ENCODE measurements at regions not wholly inside any gene's neighbourhood (a gene's known extent, or its start where the extent isn't known, plus 50 kb on each side); places are given as distances from the start of the nearest gene placed in this dataset.
A peak's percentile ranks its signal among the peaks of the same experiment; 100 is the strongest.

DNA sequence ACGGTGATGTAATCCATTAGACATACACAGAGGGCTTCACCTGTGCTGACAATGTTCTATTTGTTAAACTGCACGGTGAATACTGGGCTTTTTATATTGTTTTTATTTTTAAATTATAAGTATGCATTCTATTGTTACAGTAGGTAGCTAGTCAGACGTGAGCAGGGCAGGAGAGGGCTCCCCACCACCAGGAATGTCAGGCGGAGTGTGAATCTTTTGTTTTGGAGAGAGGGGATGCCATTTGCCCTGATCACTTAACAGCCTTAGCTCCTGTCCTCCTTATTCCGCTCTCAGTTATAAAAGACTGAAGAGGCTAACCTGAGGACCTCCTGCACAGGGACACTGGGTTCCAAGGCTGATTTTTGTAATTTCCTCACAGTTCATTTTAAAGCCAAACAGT, 151.6 kb upstream of the TAPT1 start:
- DNase-seq (ENCODE audit: low read depth in 2 of 3, low spot score in 1 of 3): no peak

DNA sequence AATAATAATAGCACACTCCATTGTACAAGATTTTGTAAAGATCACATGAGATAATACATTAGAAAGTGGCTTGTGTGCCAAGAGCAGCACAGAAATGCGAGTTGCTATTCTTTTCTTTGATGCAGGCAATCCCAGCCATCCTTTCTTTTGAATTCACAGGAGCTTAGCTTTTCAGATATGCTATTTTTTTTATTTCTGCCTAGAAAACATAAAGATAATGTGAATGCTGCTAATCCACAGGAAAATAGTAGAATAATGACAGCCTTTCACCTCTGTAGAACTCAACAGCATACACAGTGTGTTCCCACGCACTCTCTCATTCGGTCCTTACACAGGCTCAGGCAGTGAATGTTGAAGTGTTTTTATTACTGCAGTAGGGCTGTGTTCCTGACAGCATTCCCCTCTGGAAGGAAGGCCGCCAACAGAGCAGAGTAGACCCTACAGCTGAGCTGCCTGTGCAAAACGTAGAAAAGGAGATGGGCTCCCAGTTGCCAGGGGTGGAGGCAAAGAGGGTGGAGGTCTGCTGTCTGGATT, 138.8 kb upstream of the TAPT1 start:
- DNase-seq (ENCODE audit: low read depth in 2 of 3, low spot score in 1 of 3): no peak

DNA sequence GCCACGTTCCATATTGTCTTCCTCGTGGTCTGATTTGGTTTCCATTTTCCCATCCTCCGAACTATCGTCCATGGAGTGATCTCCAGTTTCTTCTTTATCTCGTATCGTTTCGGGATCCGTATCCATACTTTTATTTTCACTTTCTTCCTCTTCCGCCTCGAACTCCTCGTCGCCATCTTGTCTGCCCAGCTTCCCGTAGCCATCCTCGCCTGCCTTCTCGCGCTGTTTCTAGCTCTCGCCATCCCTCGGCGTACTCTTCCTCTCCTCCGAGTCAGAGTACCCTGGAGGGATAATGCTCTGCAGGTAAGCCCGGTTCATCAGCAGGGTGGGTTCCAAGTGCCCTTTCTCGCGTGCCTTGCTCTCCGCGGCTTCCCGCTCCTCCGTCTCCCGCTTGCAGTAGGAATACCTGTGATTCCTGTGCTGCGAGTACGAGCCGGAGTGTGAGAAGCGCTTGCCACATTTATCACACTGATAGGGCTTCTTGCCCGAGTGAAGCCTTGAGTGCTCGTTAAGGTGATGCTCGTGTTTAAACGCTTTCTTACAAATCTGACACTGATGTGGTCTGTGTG, 134.5 kb upstream of the TAPT1 start:
- no peak for DNase-seq (ENCODE audit: low read depth in 2 of 3, low spot score in 1 of 3)

DNA sequence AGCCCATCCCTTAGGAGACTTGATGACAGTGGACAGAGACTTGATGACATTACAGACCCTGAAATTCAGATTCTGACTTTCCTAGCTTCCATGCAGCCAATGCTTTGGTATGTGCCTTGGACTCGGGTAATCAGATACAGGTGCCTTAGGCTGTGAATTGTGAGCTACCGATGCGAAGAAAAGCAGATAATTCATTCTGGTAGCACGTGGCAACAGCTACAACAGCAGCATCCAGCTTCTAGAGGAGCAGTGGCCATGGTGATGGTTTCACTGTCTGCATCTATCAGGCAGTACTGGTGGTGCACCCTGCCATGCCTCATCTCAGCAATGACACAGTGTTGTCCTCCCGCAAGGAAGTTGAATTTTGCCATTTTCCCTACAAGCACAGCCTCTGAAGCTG, 126.9 kb upstream of the TAPT1 start:
- no peak for DNase-seq (ENCODE audit: low read depth in 2 of 3, low spot score in 1 of 3)

DNA sequence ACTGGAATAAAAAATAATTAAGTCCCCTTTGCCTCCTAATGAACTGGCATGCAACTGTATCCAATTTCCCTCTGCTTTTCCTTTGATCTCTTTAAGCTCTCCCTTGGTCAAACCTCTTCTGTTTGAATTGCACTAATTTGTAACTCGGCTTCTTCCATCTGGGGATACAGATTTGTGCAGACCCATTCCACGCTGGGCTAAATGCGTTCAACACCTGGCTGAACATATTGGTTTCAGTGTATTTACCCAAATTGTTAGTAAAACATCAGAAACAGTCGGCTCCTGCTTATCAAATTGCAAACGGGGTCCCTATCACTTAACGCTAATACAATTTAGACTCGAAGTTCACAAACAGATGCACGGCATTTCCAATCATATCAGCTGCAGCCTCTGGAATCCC, 124.9 kb upstream of the TAPT1 start:
- DNase-seq (ENCODE audit: low read depth in 2 of 3, low spot score in 1 of 3): no peak

DNA sequence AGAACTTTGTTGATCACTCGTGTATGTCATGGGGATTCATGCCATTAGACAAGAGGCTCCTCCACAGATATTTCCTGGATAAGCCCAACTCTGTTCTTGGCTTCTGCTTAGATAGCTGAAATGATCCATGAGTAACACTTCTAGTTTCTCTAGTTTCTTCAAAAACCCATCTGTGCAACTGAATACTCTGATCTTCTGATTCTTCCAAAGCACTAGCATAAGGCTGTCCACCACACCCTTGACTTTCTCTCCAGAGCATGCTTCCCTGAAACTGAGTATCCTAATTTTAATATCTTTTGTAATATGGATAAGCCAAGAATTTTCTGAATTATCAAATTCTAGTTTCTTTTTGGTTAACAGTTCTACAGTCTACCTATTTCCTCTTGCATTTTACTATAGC, 118.6 kb upstream of the TAPT1 start:
- DNase-seq (ENCODE audit: low read depth in 2 of 3, low spot score in 1 of 3): no peak

DNA sequence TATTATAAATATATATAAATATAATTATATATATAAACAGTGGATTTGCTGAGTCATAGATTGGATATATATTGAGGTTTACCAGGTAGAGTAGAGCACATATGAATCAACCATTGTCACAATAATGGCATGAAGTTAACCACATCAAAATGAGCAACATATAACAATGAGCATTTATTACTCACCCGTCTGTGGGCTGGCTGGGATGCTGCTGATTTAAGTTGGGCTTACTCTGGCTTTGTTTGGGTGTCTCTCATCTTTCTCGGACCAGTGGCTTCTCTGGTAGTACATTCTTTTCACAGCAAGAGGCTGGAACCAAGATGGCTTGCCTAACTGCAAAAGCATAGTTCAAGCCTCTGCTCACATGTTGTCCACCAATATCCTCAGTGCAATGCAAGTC, 111.7 kb upstream of the TAPT1 start:
- no peak for DNase-seq (ENCODE audit: low read depth in 2 of 3, low spot score in 1 of 3)

DNA sequence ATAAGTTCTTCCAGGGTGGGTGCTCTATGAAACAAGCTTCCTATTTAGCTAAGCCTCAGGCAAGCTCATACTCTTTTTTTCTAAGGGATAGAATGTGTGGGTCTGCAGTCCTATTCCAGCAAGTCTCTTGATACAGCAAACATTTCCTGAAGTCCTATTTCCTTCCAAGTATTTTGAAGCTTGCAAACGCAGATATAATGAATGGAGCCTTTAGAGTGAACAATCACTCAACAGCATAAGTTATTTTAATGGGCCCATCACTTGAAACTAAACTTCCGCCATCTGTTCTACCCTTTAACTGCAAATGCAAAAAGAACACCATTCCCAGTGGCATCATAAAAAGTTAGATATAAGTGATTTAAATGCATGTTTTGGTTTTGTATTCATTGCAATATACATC, 108.3 kb upstream of the TAPT1 start:
- DNase-seq (ENCODE audit: low read depth in 2 of 3, low spot score in 1 of 3): no peak

DNA sequence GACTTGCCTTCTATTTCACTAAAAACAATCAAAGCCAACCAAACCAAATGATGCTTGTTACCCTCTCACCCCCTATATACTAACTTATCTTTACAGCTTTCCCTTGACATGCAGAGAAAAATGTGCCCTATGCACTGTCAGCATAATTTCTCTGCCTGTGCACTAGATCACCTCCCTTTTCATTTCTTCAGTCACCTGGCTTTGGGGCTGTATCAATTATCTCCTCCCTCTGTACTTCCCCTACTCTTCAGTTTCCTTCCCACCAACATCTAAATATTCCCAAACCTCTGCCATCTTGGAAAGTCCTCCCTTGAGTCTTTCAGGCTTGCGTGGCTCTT, 103.5 kb upstream of the TAPT1 start:
- DNase-seq (ENCODE audit: low read depth in 2 of 3, low spot score in 1 of 3): no peak

DNA sequence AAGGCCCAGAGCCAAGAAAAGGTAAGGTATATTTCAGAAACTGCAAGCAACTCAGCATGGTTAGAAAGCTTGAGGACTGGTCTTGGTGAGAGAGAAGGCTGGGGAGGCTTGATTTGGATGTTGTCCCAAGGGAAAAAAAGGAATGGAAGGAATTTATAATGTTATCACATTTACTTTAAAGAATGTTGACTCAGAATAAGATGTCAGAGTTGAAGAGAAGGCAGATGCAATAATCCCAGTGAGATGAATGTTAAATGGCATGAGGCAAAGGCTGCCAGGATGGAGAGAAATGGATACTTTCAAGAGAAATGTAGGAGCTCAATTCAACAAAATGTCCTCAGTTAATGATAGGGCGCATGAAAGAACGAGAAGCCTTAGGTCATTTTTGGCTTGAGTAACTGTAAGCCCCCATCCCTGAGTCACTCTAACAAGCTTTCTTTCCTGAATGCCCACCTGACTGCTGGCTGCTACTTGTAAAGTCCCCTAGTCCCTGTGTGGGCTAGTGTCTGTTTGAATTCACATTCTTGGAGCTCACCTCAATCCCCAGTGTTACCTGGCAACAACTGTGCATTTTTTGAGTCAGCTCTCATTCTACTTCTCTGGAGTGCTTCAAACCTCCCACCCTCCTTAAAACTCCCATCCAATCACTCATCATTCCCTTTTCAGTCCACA, 103.0 kb upstream of the TAPT1 start:
- no peak for DNase-seq (ENCODE audit: low read depth in 2 of 3, low spot score in 1 of 3)

DNA sequence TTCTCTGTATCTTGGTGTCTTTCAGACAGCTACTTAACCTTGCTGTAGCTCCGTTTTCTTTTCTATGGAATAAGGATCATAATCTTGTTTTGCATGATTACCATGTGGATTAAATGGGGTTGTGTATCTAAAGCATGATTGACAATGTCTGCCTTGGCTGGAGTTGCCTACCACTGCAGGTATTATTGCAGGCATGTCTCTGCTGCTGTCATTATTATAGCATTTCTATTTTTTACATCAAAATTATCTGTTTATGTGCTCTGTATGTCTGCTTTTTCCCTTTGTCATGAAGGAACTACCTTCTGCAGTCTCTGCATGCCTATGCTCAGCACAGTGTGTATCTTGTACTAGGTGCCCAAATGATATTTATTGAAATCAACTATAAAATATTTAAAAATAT, 95.9 kb upstream of the TAPT1 start:
- DNase-seq (ENCODE audit: low read depth in 2 of 3, low spot score in 1 of 3): no peak

DNA sequence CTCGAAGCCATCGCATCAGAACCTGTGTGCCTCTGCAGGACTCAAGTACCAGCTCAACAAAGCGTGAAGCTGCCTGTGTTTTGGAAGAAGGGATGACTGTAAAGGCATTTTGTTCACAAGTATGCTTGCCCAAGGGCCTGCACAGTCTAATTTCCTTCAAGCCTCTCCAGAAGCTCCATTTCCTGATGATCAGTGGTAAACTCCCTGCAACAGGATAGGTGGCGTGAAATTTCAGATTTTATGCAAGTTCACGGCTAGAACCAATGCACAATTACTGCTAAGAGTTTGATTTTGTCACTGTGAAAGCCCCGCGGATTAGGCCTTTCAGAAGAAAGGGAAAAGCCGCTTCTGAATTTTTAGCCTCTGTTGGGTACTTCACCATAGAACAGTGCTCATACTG, 89.2 kb upstream of the TAPT1 start:
- no peak for DNase-seq (ENCODE audit: low read depth in 2 of 3, low spot score in 1 of 3)

DNA sequence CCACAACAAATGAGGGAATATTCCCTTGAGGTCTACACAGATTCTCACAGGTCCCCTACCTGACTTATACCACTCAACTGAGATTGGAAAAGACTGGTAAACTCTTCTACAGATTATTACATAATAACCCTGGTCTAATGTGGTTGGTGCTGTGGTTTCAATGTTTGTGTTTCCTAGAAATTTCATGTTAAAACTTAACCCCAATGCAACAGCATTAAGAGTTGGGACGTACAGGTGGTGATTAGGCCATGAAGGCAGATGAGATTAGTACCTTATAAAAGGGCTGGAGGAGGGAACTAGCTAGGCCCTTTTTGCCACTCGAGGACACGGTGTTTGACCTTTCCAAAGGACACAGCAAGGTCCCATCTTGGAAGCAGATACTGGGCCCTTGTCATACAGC, 84.3 kb upstream of the TAPT1 start:
- no peak for DNase-seq (ENCODE audit: low read depth in 2 of 3, low spot score in 1 of 3)

DNA sequence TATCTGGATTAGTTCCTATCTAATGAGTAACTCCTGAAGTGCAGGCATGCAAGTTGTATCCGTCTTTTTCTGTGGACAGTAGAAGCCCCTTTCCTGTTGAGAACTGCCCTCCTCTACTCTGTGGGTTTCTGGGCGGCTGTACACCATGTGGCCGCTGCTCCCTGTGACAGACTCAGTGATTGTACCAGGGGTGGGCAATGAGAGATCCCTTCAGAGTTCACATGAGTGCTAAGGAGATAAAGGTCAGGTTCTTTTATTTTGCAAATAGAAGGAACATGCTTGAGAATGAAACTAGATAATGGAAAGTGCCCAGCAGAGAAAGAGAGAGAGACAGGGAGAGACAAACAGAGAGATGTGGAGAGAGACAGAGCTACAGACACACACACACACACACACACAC, 76.4 kb upstream of the TAPT1 start:
- DNase-seq (ENCODE audit: low read depth in 2 of 3, low spot score in 1 of 3): no peak

DNA sequence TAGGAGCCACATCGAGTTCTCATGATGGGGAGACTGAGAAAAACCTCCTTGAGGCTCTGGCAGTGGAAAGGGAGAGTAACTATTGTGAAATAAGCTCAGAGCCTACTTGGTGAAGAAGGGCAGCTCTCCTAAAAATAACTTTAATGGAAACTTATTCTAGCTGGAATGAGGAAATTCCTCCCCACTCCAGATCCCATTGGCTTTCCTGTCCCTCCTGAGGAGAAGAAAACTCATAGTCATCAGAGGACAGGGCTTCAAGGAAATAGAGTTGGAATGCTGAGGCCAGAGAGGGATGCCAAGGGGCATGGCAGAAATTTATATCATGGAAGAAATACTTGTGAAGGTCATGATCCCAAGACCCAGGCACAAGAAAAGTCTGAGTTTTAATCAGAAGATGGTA, 70.7 kb upstream of the TAPT1 start:
- no peak for DNase-seq (ENCODE audit: low read depth in 2 of 3, low spot score in 1 of 3)

DNA sequence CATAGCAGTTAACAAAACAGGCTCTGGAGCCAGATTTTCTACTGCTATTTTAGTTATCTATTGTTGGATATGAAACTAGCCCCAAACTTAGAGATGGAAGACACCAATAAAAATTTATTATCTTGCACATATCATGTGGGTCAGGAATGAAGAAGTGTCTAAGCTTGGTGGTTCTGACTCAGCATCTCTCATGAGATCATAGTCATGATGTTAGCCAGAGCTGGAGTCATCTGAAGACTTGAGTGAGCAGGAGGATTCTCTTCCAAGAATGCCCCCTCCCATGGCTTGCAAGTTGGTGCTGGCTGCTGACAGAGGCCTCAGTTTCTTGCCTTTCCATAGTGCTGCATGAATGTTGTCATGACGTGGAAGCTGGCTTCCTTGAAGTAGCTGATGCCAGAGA, 68.2 kb upstream of the TAPT1 start:
- DNase-seq (ENCODE audit: low read depth in 2 of 3, low spot score in 1 of 3): no peak

DNA sequence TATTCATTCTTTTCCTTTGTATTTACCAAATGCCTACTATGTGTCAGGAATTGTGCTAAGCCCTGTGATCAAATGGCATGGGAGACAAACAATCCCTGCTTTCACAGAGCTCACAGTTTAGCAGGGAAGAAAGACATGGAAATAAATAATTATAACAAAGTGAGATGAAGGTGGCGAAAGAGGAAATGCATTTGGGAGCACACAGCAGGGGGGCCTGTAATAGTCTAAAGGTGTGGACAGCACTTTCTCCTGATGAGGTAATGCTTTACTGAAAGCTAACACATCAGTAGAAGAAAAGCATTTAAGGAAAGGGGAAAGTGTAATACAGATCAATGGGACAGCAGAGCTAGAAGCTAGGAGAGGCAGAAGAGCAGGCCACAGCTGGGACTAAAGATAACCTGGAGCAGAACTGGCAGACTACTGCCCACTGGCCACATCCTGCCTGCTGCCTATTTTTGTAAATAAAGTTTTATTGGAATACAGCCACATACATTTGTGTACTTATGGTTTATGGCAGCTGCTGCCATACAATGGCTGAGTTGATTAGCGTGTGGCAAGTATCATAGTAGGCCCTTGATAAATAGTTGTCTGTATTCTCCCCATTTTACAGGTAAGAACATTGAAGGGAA, 67.1 kb upstream of the TAPT1 start:
- DNase-seq (ENCODE audit: low read depth in 2 of 3, low spot score in 1 of 3): no peak

DNA sequence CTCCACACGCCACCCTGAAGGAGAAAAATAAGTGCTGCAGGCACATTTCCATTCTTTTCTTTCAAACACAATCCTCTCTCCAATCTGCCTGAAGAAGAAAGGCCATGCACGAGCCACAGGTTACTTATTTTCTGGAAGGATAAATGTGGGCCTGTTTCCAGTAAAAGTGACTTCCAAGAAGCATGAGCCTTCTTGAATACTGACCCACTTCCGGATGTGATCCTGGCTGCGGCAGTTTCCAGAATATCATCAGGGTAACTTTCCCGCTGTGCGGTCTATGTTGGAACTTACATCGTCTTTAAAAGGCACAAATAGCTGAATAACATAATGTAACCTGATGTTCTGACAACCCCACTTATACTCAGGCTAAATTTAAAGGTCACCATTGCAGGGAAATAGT, 66.3 kb upstream of the TAPT1 start:
- no peak for DNase-seq (ENCODE audit: low read depth in 2 of 3, low spot score in 1 of 3)

DNA sequence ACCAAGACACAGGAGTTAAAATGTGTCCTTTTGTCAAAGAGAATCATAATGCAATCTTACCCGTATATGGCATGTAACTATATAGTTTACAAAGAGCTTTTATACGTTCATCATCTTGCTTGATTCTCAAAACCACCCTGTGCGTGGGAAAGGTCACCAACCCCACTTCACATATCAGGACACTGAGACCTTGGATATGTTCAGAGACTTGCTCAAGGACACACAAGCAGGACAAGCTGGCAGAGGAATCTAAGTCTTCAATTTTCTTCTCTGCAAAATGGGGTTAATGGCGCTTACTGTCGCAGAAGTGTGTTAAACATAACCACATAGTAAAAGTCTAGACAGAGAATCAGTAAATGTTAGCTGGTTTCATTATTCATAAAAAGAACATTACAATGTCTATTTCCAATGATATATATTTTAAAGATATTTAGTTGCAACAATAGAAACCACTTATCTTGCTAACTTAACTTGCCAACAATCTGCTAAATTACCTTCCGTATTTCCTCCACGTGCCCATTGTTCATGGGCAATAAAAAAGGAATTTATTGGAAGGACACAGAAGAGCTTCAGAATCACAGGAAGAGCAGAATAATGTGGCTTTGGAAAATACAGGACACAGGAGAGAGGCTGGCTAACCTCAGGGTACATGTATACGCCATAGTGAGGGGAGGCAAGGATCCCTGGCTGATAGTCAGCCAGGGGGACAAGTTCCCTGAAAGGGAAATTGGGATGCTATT, 64.6 kb upstream of the TAPT1 start:
- no peak for DNase-seq (ENCODE audit: low read depth in 2 of 3, low spot score in 1 of 3)

DNA sequence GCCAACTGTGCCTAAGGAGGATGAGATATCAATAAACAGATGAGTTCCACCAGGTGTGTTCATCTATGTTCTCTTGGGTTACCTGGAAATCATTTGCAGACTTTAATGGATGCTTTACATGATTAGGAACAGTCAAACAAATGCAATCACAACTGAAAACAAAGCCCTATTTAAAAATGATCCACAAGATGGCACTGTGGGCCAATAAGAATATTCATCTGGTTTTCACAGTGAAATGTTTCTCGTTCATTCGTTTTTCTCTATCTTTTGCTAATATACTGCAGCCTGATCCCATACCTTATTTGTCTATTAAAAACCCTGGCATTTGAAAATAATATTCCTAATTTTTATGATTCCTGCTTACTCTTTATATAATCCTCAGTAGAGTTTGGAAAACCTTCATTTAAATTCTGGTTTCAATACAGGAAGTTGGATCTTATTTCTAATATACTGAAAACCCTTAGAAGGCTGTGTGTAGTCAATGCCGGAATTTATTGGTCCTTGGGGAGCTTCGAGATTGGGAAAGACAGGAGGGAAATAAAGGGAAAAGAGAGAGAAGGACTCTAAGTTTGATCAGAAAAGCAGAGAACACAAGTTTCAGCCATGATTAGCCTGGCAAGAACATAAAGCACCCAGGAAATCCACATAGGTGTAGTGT, 63.8 kb upstream of the TAPT1 start:
- peak in 1 of 3 donors; percentile 37 for DNase-seq (ENCODE audit: low read depth in 2 of 3, low spot score in 1 of 3)

DNA sequence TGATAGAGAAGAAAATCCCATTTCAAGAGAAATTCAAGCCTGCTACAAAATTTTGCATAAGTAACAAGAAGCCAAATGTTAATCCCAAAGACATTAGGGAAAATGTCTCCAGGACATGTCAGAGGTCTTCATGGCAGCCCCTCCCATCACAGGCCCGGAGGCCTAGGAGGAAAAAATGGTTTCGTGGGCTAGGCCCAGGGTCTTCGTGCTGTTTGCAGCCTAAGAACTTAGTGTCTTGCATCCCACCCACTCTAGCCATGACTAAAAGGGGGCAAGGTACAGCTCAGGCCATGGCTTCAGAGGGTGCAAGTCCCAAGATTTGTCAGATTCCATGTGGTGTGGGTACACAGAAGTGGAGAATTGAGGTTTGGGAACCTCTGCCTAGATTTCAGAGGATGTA, 57.8 kb upstream of the TAPT1 start:
- no peak for DNase-seq (ENCODE audit: low read depth in 2 of 3, low spot score in 1 of 3)

DNA sequence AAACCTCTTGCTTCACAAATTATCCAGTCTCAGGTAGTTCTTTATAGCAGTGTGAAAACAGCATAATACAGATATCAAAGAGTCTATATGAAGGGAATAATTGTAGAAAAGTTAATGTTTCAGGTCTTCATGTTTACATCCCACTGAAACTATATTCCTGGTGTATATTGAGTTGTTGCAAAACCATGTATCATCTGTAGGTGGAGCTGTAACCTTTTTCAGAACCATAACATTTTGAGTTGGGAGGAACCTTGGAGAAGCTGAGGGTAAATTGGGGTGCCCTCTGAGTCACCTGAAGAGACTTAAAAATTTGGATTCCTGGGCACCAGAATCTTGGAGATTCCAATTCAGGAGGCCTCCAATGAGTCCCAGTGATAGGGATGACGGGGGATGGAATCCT, 51.9 kb upstream of the TAPT1 start:
- no peak for DNase-seq (ENCODE audit: low read depth in 2 of 3, low spot score in 1 of 3)
